GM21528 (cell line): ENCODE measurements at regions not wholly inside any gene's neighbourhood (a gene's known extent, or its start where the extent isn't known, plus 50 kb on each side); places are given as distances from the start of the nearest gene placed in this dataset.

Experiments used
- ATAC-seq: cut with Tn5 transposase; IDR thresholded peaks from one replicate; pipeline ENCODE4 v1.9.1; 2021; ENCODE audit warnings: mild to moderate bottlenecking, moderate library complexity; ENCODE audit not compliant: unreplicated experiment, low FRiP score

DNA sequence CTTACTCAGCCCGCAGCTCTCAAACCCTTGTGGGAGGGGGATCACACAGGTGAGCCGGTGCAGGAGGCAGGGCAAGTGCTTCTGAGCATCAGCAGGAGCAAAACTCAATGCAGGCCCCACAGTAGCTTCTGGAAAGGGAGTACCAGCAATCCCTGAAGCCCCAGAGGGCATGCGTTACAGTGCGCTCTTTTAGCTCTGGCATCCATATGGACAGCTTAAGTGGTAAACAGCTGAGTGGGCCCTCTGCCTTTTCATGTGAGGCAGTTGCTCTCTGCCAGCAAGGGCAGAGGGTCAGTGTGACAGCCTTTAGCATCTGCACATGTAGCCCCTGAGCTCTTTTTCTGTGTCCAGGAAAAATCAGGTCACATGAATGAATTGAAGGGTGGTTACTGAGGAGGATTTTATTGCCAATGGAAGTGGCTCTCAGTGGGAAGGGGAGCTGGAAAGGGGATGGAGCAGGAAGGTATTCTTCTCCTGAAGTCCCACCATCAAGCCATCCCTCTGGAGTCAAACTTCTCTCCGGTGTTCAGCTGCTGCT lies 464.3 kb upstream of the THRB start:
- ATAC-seq = no peak

DNA sequence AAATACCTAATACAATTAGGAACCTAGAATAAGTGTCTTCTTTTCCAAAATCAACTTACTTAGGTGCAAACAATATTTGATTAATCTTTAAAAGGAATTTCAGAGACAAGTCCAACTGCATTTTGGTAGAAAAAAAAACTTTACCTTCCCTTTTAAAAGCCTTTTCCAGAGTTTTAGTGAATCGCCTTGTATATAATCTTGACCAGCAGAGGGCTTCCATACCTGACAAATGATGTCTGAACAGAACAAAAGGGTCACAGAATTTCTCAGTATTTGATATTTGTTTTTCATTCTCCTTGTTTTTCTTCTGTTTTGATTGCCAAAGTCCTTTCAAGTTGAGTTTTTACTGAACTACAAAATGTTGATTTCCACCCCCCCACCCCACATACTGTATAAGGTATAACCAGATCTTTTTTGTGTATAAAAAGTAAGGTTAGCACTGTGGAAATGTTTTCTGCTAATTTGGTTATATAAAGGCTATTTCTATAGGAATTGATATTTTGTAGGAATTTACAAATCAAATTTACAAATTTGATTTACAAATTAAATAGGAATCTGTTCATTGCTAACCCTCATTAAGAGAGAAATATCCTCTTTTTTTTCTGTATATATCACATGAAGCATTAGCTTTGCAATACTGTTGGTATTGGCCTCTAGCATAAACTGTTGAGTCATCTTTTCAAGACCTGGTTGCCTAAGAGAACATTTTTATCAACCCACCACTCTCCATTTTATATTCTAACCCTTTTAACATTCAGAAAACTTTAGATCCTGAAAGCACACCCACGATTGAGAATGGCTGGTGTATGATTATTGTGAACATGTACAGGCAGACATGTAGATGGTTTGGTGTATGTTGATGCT lies 464.1 kb upstream of the RARB start:
- ATAC-seq = no peak

DNA sequence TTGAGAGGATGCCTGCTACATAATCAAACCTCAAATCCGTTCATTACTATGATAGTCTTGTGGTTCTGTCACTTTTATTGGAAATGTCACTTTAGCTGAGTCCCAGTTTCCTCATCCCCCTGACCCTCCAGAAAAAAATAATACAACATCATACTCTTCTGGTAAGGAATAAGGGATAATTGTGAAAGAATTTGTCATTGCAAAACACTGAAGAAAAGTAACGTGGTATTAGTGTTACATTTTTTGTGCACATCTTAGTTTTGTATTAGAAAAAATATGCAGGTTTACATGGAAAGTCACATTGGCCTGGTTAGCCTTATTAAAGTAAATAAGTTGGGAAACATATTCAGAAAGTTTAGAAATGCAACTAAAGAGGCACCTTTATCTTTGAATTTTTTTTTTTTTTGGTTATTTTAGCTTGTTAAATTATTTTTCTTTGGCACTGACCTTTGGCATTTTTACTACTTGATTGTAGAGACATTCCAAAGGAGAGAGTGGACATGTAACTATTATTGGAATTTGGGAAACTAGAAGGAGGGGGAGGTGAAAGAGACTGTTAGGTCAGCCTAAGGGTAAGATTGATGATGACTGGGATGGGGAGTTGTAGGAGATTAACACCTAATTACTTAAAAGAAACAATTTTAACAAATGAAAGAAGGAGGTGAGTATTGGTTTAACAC lies 462.2 kb upstream of the RARB start:
- no peak for ATAC-seq

DNA sequence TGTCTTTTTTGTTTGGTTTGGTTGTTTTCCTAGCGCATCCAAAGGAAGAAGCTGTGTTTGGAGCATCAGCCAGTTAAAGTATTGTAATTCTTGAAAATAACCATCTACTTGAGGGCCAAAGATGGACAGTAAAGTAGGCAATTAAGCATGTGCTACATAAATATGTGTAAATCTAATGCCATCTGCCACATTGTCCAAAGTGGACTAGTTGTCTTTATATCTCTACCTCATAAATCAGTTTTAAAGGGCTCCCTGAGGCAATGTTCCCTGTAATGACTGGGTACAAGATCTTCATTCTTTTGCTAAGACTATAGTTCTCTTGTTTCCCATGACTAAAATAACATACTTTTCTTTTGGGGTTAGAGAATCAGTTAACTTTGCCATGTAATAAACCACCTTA lies 460.0 kb upstream of the RARB start:
- no peak for ATAC-seq

DNA sequence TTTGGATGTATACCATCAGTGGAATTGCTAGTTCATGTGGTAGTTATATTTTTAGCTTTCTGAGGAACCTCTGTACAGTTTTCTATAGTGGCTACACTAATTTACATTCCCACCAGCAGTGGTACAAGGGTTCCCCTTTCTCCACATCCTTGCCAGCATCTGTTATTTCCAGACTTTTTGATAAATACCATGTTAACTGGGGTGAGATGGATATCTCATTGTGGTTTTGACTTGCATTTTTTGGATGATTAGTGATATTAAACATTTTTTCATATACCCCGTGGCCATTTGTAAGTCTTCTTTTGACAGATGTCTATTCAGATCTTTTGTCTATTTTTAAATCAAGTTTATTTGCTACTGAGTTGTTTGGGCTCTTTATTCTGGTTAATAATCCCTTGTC lies 455.6 kb upstream of the RARB start:
- no peak for ATAC-seq

DNA sequence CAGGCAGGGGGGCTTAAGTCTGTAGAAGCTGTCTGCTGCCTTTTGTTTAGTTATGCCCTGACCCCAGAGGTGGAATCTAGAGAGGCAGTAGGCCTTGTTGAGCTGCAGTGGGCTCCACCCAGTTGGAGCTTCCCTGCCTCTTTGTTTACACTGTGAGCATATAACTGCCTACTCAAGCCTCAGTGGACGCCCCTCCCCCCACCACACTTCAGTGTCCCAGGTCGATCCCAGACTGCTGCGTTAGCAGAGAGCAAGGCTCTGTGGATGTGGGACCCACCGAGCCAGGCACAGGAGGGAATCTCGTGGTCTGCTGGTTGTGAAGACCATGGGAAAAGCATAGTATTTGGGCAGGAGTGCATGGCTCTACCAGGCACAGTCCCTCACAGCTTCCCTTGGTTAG lies 446.8 kb upstream of the RARB start:
- ATAC-seq = no peak

DNA sequence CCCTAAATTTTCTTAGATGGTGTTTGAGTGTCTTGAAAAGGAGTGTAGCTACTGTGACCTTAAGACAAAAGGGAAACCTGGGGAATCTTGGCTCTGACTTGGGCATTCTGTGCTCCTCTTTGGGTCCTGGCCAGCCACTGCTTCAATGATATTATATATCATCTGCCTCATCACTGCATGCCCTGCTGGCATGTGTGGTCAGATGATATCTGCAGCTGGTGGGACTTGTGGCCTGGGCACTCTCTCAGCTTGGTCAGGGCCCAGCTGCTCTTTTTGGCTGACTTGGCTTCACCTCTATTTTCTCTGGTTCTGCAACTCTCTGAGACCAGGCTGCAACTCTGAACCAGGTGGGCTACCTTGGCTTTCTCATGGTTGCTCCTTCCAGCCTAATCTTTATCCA lies 446.1 kb upstream of the RARB start:
- ATAC-seq = no peak

DNA sequence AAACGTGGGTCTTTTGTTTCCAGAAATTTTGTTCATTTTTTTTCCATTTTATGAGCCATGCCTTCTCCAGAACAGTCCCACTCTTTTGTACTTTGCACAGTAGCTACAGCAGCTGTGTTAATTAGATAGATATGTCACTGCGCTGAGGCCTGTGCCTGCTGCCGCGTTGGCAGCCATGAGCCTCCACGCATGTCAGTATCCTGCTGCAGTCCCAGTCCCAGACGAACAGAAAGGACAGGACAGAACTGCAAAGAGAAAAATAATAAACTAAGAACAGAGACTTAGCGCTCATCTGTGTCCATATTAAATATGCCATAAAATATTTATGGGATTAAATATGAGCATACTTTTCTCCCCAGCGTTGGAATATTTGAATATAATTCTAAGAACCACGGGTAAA lies 442.4 kb upstream of the RARB start:
- no peak for ATAC-seq

DNA sequence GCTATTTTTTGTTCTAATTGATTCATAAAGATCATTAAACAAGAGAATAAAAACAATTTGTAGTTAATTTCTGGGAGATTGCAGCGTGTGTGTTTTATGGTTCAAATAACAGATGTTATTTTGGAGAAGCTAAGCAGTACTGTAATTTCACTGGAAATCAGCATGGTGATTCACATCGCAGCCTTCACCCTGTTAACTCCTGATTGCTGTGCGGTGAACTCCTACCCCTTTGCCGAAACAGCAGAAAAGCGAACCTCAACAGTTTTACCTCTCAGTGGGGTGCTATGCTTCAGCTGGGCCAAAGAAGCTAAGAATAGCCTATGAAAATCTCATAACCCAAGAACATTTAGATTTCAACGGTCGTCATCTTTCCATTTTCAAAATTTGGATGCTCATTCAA lies 441.5 kb upstream of the RARB start:
- no peak for ATAC-seq

DNA sequence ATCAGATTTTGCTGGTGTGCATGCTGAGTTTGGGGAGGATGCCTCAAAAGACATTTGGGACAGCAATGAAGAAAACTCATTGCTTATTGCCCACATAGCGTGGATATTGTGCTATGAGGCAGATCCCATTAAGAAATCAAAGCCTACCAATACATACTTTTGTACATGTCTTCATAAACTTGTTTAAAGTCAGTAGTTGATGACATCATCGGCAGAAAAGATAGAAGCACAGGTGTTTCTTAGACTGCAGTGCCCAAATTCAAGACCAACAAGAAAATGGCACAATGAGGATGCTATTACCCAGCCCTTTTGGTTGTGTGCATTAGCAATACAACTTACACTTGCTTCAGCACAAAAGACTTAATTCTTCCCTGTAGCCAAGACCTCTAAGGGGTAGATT lies 428.7 kb upstream of the RARB start:
- no peak for ATAC-seq

DNA sequence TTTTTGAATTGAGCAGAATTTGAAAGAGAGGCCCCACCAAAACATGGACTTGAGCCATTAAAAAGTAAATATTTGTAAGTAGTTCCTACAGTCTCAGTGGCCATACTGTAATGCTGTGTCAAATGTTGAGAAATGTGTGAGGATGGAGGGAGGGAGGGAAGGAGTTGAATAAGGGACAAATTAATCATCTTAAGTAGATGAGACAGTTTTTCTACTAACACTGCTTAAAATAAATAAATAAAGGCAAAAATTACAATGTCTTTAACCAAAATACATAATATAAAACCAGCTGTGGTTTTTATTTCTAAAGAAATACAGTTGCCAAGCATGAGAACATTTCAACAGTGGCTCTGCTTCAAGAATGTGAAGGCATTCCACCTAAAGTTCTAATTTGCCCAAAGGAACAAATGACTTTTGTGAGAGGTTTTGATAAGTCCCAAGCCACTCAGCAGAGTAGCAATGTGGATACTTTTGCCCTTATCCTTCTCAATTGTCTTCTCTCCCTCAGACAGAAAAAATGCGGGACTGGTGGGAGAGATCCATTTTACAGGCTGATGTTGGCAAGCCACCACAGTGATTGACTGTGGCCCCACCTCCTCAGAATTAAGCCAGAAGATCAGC lies 427.0 kb upstream of the RARB start:
- no peak for ATAC-seq

DNA sequence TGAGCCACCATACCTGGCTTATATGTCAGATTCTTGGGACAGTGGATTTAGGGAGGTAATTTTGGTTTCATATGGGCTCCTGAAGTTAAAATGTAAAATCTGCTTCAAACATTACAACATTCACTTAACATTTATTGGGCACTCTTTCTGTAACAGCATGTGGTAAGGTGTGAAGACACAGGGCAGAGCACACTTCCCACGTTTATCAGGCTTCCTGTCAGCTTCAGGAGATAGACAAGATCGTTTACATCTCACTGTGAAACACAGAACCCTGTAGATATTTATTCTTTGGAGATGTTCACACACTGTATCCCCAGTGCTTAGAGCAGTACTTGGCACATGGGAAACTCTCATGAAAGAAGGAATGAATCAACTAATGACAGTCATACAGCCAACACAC lies 426.0 kb upstream of the RARB start:
- no peak for ATAC-seq

DNA sequence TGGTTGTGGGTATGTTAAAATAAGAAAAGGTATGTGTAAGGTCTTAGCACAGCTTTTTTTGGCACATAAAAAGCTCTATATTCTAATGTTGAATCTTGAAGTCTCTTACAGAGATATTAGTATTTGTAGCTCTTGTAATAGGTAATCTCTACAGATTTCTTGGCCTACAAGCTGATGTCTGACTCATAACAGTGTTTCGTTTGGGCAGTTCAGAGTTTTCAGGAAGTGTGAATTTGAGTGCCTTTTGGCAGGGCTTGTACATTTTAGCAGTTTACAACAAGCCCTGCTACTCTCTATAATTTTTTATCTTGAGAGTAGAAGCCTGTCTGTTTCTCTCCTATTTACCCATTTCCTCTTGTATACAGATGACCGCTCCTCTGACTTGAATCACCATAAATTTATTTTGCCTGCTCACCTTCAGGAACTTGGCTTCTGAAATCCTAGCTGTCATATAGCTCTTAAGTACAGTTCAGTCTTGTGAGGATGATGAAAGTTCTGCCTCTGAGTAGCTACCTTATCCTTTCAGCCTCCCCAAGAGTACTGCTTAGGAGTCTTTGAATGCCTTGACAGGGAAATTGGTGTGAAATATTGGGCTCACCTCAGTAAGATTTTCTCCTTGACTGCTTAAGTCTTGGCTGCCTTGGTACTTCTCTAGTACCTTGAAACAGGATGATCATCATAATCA lies 419.9 kb upstream of the RARB start:
- ATAC-seq = peak; percentile 97

DNA sequence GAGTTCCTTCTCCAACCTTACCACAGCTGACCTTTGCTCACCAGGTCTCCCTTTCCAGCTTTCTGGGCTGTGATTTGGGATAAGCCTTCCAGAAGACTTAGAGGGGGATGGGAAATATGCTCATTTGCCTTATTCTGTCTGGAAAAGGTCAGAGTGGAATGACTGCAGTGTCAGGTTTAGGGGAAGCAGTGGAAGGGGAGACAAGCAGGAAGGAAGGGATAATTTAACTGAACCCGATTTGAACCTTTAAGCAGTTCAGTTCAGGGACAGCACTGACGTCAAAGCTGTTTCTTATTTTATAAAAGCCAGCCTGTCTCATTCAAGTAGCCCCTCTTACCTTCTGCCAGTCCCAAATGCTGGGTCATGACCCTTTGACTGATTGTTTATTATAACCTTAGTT lies 418.4 kb upstream of the RARB start:
- no peak for ATAC-seq

DNA sequence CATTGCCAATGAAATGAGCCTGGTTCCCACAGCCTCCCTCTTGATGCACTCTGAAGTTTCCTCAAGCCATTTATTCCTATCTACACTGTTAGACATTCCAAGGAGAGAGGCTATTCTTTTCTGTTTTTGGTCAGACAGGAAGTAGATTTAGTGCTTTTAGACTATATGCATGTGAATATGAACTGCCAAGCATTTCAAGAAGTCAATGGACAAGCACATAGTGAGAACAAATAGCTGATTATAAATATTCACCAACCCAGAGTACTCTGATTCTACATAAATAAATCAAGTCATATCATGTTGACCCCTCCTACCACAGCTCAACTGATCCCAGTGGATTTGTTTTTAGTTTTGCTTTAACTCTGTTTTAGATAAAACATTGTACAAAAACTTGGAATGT lies 412.5 kb upstream of the RARB start:
- ATAC-seq = no peak

DNA sequence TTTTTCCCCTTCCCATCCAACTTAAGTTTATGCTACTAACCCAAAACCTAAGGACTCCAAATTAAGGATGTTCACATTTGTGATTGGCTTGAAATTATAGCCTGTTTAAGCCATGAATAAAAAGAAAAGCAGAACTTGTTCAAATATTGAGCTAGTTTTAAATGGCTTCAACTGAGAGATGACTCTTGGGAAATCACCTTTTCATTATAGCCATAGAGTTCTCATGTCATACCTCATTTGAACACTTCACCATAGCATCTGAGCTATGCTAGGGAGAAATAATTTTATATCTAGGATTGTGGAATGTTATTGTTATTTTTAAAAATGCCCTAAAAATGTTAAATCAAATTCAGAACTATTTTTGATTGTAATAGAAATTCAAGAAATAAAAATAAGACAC lies 409.2 kb upstream of the RARB start:
- no peak for ATAC-seq

DNA sequence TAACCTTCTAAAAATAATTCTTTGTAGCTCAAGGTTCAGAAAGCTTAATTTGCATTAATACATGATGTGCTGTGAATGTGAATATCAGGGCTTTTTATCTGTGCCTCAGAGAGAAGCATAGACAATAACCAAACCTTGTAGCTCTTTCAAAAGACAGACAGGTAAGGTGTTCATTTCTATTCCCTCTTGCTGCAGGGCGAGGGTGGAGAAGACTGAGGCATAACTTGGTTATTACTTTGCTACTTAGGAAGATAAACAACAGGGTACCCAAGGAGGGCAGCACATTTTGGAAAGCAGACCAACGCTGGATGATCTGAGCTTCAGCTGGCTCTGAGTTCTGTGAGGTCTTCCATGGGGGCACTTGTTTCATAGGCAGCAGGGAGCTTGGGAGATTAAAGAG lies 408.6 kb upstream of the RARB start:
- ATAC-seq = no peak

DNA sequence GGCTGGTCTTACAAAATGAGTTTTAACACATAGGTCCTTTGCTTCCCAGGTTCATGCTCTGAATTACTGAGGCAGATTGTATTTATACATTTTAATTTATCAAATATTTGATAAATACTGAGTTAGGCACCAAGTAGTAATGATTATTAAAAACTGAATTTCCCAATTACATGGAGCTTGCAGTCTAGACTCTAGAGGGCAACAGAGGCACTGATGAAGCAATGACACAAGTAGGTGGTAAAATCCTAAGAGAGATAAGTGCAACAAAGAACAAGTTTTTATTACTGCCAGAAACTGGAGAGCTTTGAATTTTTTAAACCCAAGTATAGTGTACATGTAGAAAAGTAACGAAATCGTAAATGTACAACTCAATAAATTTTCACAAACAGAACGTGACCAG lies 406.2 kb upstream of the RARB start:
- no peak for ATAC-seq

DNA sequence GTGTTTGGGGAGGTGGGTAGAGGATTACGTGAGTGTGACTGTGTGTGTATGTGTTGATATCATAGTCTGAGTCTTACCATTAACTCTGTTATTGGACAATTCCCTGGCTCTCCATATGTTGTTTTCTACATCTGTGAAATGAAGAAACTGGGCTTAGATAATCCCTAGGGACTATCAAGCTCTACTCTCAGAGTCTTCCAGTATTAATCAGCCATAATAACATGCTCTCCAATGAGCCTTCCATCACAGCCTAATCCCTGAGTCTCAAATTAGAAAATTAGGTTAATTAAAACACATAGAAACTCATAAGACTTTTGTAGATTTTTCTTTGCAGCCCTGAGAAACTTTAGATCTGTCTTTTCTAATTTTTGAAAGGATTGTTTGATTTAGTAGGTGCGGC lies 404.2 kb upstream of the RARB start:
- ATAC-seq = no peak

DNA sequence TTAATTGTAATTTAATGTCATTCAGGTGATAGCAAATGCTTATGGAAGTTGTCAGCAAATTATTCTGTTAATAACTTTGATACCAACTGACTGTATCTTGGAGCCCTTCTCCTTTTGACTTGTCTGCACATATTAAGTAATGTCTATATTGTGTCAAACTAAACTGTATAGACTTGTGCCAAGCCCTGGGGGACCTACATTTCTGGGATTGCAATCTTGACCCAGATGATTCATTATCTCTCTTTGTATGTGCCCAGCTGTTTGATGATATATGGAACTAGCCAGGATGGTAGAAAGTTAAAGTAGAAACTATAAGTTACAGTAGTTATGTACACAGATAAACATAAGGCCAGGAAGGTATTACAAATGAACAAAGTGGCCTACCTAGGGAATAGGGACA lies 402.8 kb upstream of the RARB start:
- ATAC-seq = no peak

DNA sequence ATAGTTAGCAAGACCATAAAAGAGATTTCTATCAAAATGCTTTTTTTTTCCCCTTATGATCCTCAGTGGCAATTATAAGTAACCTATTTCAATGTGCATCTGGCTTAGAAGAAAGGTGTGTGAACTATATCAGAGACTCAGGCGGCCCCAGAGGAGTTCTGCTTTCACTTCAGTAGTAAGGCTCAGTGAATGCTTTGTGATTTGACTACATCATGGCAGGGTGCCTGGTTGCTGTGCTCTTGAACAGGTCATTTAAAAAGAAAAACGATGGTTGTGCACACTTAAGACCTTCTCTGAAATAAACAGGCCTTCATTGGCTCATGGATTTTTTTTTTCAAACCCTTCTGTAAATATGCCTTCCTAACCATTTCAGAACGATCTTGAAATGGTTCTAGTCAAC lies 400.4 kb upstream of the RARB start:
- ATAC-seq = no peak
